ENCODE measurements at regions not wholly inside any gene's neighbourhood (a gene's known extent, or its start where the extent isn't known, plus 50 kb on each side); places are given as distances from the start of the nearest gene placed in this dataset.

- no peaks in the 10 kb centered on the region for H3K36me3 ChIP-seq (ENCODE audit: control insufficient read depth in 3 of 3, insufficient read depth in 3 of 3, low read length in 3 of 3)
- no peaks in the 10 kb centered on the region for H3K4me1 ChIP-seq (ENCODE audit: control insufficient read depth in 3 of 3, insufficient read depth in 3 of 3, low read length in 3 of 3)
- H3K27ac ChIP-seq (ENCODE audit: low read depth, low read length): no peak overlapping the region
- H3K9ac ChIP-seq (ENCODE audit: low read depth in 1 of 3, low read length in 3 of 3): no peak overlapping the region
- H3K4me3 ChIP-seq (ENCODE audit: low read length in 3 of 3): no peak overlapping the region
- H3K27me3 ChIP-seq (ENCODE audit: control insufficient read depth in 3 of 3, insufficient read depth in 3 of 3, low read length in 3 of 3): no peaks in the 10 kb centered on the region
- H3K9me3 ChIP-seq (ENCODE audit: control insufficient read depth in 3 of 3, low read length in 3 of 3): no peaks in the 10 kb centered on the region
These were observed 220.7 kb upstream of the NRSN1 start for GRCh38 chr6:23905133-23905815.

GRCh38 chr6:23910420-23910819 is 215.6 kb upstream of the NRSN1 start:
- no peak overlapping the region for H3K4me3 ChIP-seq (ENCODE audit: low read length in 3 of 3)
- H3K27me3 ChIP-seq (ENCODE audit: control insufficient read depth in 3 of 3, insufficient read depth in 3 of 3, low read length in 3 of 3): no peaks in the 10 kb centered on the region
- H3K36me3 ChIP-seq (ENCODE audit: control insufficient read depth in 3 of 3, insufficient read depth in 3 of 3, low read length in 3 of 3): no peaks in the 10 kb centered on the region
- H3K9ac ChIP-seq (ENCODE audit: low read depth in 1 of 3, low read length in 3 of 3): no peak overlapping the region
- no peaks in the 10 kb centered on the region for H3K9me3 ChIP-seq (ENCODE audit: control insufficient read depth in 3 of 3, low read length in 3 of 3)
- no peak overlapping the region for H3K27ac ChIP-seq (ENCODE audit: low read depth, low read length)
- no peaks in the 10 kb centered on the region for H3K4me1 ChIP-seq (ENCODE audit: control insufficient read depth in 3 of 3, insufficient read depth in 3 of 3, low read length in 3 of 3)

- Histone ChIP-seq H3K9ac (ENCODE audit: low read depth in 1 of 3, low read length in 3 of 3) (no peak overlapping the region), H3K36me3 (ENCODE audit: control insufficient read depth in 3 of 3, insufficient read depth in 3 of 3, low read length in 3 of 3) (no peaks in the 10 kb centered on the region), H3K9me3 (ENCODE audit: control insufficient read depth in 3 of 3, low read length in 3 of 3) (no peaks in the 10 kb centered on the region), H3K27ac (ENCODE audit: low read depth, low read length) (no peak overlapping the region), H3K27me3 (ENCODE audit: control insufficient read depth in 3 of 3, insufficient read depth in 3 of 3, low read length in 3 of 3) (no peaks in the 10 kb centered on the region), H3K4me1 (ENCODE audit: control insufficient read depth in 3 of 3, insufficient read depth in 3 of 3, low read length in 3 of 3) (no peaks in the 10 kb centered on the region), H3K4me3 (ENCODE audit: low read length in 3 of 3) (no peak overlapping the region)
These were observed 198.1 kb upstream of the NRSN1 start for GRCh38 chr6:23927935-23928334.

- no peak overlapping the region for H3K27ac ChIP-seq (ENCODE audit: low read depth, low read length)
- H3K9ac ChIP-seq (ENCODE audit: low read depth in 1 of 3, low read length in 3 of 3): no peak overlapping the region
- no peaks in the 10 kb centered on the region for H3K4me1 ChIP-seq (ENCODE audit: control insufficient read depth in 3 of 3, insufficient read depth in 3 of 3, low read length in 3 of 3)
- no peaks in the 10 kb centered on the region for H3K9me3 ChIP-seq (ENCODE audit: control insufficient read depth in 3 of 3, low read length in 3 of 3)
- no peak overlapping the region for H3K4me3 ChIP-seq (ENCODE audit: low read length in 3 of 3)
- no peaks in the 10 kb centered on the region for H3K36me3 ChIP-seq (ENCODE audit: control insufficient read depth in 3 of 3, insufficient read depth in 3 of 3, low read length in 3 of 3)
- no peaks in the 10 kb centered on the region for H3K27me3 ChIP-seq (ENCODE audit: control insufficient read depth in 3 of 3, insufficient read depth in 3 of 3, low read length in 3 of 3)
These were observed 196.8 kb upstream of the NRSN1 start for GRCh38 chr6:23929201-23929600.

GRCh38 chr6:23940466-23940865 is 185.5 kb upstream of the NRSN1 start:
- Histone ChIP-seq H3K27me3 (ENCODE audit: control insufficient read depth in 3 of 3, insufficient read depth in 3 of 3, low read length in 3 of 3) (no peaks in the 10 kb centered on the region), H3K9me3 (ENCODE audit: control insufficient read depth in 3 of 3, low read length in 3 of 3) (no peaks in the 10 kb centered on the region), H3K4me1 (ENCODE audit: control insufficient read depth in 3 of 3, insufficient read depth in 3 of 3, low read length in 3 of 3) (no peaks in the 10 kb centered on the region), H3K4me3 (ENCODE audit: low read length in 3 of 3) (no peak overlapping the region), H3K9ac (ENCODE audit: low read depth in 1 of 3, low read length in 3 of 3) (no peak overlapping the region), H3K36me3 (ENCODE audit: control insufficient read depth in 3 of 3, insufficient read depth in 3 of 3, low read length in 3 of 3) (no peaks in the 10 kb centered on the region), H3K27ac (ENCODE audit: low read depth, low read length) (no peak overlapping the region)

- H3K36me3 ChIP-seq (ENCODE audit: control insufficient read depth in 3 of 3, insufficient read depth in 3 of 3, low read length in 3 of 3): no peaks in the 10 kb centered on the region
- no peaks in the 10 kb centered on the region for H3K9me3 ChIP-seq (ENCODE audit: control insufficient read depth in 3 of 3, low read length in 3 of 3)
- H3K4me1 ChIP-seq (ENCODE audit: control insufficient read depth in 3 of 3, insufficient read depth in 3 of 3, low read length in 3 of 3): no peaks in the 10 kb centered on the region
- H3K27me3 ChIP-seq (ENCODE audit: control insufficient read depth in 3 of 3, insufficient read depth in 3 of 3, low read length in 3 of 3): no peaks in the 10 kb centered on the region
- no peak overlapping the region for H3K4me3 ChIP-seq (ENCODE audit: low read length in 3 of 3)
- no peak overlapping the region for H3K9ac ChIP-seq (ENCODE audit: low read depth in 1 of 3, low read length in 3 of 3)
- H3K27ac ChIP-seq (ENCODE audit: low read depth, low read length): no peak overlapping the region
These were observed 174.3 kb upstream of the NRSN1 start for GRCh38 chr6:23951691-23952090.

GRCh38 chr6:23952245-23952644 is 173.8 kb upstream of the NRSN1 start:
- Histone ChIP-seq H3K9me3 (ENCODE audit: control insufficient read depth in 3 of 3, low read length in 3 of 3) (no peaks in the 10 kb centered on the region), H3K36me3 (ENCODE audit: control insufficient read depth in 3 of 3, insufficient read depth in 3 of 3, low read length in 3 of 3) (no peaks in the 10 kb centered on the region), H3K9ac (ENCODE audit: low read depth in 1 of 3, low read length in 3 of 3) (no peak overlapping the region), H3K4me3 (ENCODE audit: low read length in 3 of 3) (no peak overlapping the region), H3K27me3 (ENCODE audit: control insufficient read depth in 3 of 3, insufficient read depth in 3 of 3, low read length in 3 of 3) (no peaks in the 10 kb centered on the region), H3K4me1 (ENCODE audit: control insufficient read depth in 3 of 3, insufficient read depth in 3 of 3, low read length in 3 of 3) (no peaks in the 10 kb centered on the region), H3K27ac (ENCODE audit: low read depth, low read length) (no peak overlapping the region)

GRCh38 chr6:23953976-23954375 is 172.0 kb upstream of the NRSN1 start:
- Histone ChIP-seq H3K9ac (ENCODE audit: low read depth in 1 of 3, low read length in 3 of 3) (no peak overlapping the region), H3K4me3 (ENCODE audit: low read length in 3 of 3) (no peak overlapping the region), H3K27ac (ENCODE audit: low read depth, low read length) (no peak overlapping the region), H3K9me3 (ENCODE audit: control insufficient read depth in 3 of 3, low read length in 3 of 3) (no peaks in the 10 kb centered on the region), H3K27me3 (ENCODE audit: control insufficient read depth in 3 of 3, insufficient read depth in 3 of 3, low read length in 3 of 3) (no peaks in the 10 kb centered on the region), H3K36me3 (ENCODE audit: control insufficient read depth in 3 of 3, insufficient read depth in 3 of 3, low read length in 3 of 3) (no peaks in the 10 kb centered on the region), H3K4me1 (ENCODE audit: control insufficient read depth in 3 of 3, insufficient read depth in 3 of 3, low read length in 3 of 3) (no peaks in the 10 kb centered on the region)

- H3K27me3 ChIP-seq (ENCODE audit: control insufficient read depth in 3 of 3, insufficient read depth in 3 of 3, low read length in 3 of 3): no peaks in the 10 kb centered on the region
- H3K27ac ChIP-seq (ENCODE audit: low read depth, low read length): no peak overlapping the region
- H3K36me3 ChIP-seq (ENCODE audit: control insufficient read depth in 3 of 3, insufficient read depth in 3 of 3, low read length in 3 of 3): no peaks in the 10 kb centered on the region
- no peak overlapping the region for H3K4me3 ChIP-seq (ENCODE audit: low read length in 3 of 3)
- no peaks in the 10 kb centered on the region for H3K4me1 ChIP-seq (ENCODE audit: control insufficient read depth in 3 of 3, insufficient read depth in 3 of 3, low read length in 3 of 3)
- H3K9me3 ChIP-seq (ENCODE audit: control insufficient read depth in 3 of 3, low read length in 3 of 3): no peaks in the 10 kb centered on the region
- H3K9ac ChIP-seq (ENCODE audit: low read depth in 1 of 3, low read length in 3 of 3): no peak overlapping the region
These were observed 169.0 kb upstream of the NRSN1 start for GRCh38 chr6:23957017-23957416.

- Histone ChIP-seq H3K27me3 (ENCODE audit: control insufficient read depth in 3 of 3, insufficient read depth in 3 of 3, low read length in 3 of 3) (no peaks in the 10 kb centered on the region), H3K9me3 (ENCODE audit: control insufficient read depth in 3 of 3, low read length in 3 of 3) (no peaks in the 10 kb centered on the region), H3K36me3 (ENCODE audit: control insufficient read depth in 3 of 3, insufficient read depth in 3 of 3, low read length in 3 of 3) (no peaks in the 10 kb centered on the region), H3K9ac (ENCODE audit: low read depth in 1 of 3, low read length in 3 of 3) (no peak overlapping the region), H3K4me1 (ENCODE audit: control insufficient read depth in 3 of 3, insufficient read depth in 3 of 3, low read length in 3 of 3) (no peaks in the 10 kb centered on the region), H3K4me3 (ENCODE audit: low read length in 3 of 3) (no peak overlapping the region), H3K27ac (ENCODE audit: low read depth, low read length) (no peak overlapping the region)
These were observed 161.2 kb upstream of the NRSN1 start for GRCh38 chr6:23964865-23965264.
